ENCODE measurements at regions not wholly inside any gene's neighbourhood (a gene's known extent, or its start where the extent isn't known, plus 50 kb on each side); places are given as distances from the start of the nearest gene placed in this dataset.

- Mint-ChIP-seq H3K9me3 (ENCODE audit: unreplicated experiment) (peaks cover 5% of the 10 kb centered on the region), H3K27ac (ENCODE audit: unreplicated experiment) (no peak overlapping the region), H3K36me3 (ENCODE audit: unreplicated experiment) (no peaks in the 10 kb centered on the region), H3K27me3 (ENCODE audit: unreplicated experiment) (peaks cover 7% of the 10 kb centered on the region), H3K4me1 (ENCODE audit: low read depth, unreplicated experiment) (peaks cover 22% of the 10 kb centered on the region), H3K4me3 (ENCODE audit: unreplicated experiment) (no peak overlapping the region)
- DNase-seq, result peak; percentile 8
- TF ChIP-seq, protein P1, sequence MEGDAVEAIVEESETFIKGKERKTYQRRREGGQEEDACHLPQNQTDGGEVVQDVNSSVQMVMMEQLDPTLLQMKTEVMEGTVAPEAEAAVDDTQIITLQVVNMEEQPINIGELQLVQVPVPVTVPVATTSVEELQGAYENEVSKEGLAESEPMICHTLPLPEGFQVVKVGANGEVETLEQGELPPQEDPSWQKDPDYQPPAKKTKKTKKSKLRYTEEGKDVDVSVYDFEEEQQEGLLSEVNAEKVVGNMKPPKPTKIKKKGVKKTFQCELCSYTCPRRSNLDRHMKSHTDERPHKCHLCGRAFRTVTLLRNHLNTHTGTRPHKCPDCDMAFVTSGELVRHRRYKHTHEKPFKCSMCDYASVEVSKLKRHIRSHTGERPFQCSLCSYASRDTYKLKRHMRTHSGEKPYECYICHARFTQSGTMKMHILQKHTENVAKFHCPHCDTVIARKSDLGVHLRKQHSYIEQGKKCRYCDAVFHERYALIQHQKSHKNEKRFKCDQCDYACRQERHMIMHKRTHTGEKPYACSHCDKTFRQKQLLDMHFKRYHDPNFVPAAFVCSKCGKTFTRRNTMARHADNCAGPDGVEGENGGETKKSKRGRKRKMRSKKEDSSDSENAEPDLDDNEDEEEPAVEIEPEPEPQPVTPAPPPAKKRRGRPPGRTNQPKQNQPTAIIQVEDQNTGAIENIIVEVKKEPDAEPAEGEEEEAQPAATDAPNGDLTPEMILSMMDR (IDR thresholded peaks at IDR 0.05; ENCODE audit: partially characterized antibody, unreplicated experiment), result no peak
Observed at GRCh38 chr2:9760069-9760901, 83.0 kb upstream of the TAF1B start.

DNA sequence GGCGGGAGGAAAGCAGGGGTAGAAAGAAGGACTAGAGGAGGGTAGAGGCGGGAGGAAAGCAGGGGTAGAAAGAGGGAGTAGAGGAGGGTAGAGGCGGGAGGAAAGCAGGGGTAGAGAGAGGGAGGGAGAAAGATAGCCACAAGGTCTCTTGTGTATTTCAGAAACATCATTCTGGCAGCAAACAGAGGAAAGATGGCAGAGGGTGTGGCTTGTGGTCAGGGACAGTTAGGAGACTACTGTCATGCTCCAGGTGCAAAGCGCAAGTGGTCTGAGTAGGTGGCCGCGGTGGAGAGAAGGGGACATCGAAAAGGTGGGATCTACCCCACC lies 82.4 kb upstream of the TAF1B start:
- peaks cover 5% of the 10 kb centered on the region for H3K9me3 Mint-ChIP-seq (ENCODE audit: unreplicated experiment)
- H3K4me1 Mint-ChIP-seq (ENCODE audit: low read depth, unreplicated experiment), result peaks cover 22% of the 10 kb centered on the region
- H3K27me3 Mint-ChIP-seq (ENCODE audit: unreplicated experiment), result peaks cover 5% of the 10 kb centered on the region
- H3K36me3 Mint-ChIP-seq (ENCODE audit: unreplicated experiment), result no peaks in the 10 kb centered on the region
- DNase-seq, result no peak
- H3K27ac Mint-ChIP-seq (ENCODE audit: unreplicated experiment), result no peak overlapping the region
- H3K4me3 Mint-ChIP-seq (ENCODE audit: unreplicated experiment), result no peak overlapping the region
- TF ChIP-seq, protein P1 (IDR thresholded peaks at IDR 0.05; ENCODE audit: partially characterized antibody, unreplicated experiment), result no peak

DNA sequence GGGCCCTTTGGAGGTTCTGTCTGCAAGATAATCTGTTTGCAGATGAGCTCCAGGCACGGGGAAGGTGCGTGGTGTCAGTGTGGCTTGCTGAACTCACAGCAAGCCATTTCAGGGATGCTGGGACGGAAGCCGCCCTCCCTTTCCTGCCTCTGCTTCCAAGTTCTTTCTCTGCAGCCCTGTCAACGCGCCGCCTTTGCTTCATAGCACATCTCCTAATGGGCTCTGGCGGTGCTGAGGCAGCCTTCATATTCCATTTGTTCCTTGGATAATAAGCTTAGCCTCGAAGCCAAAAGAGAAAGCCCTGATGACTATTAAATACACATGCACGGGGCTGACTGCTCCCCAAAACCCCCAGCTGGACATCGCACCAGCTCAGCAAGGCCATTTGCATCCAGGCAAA lies 81.7 kb upstream of the TAF1B start:
- peaks cover 25% of the 10 kb centered on the region for H3K4me1 Mint-ChIP-seq (ENCODE audit: low read depth, unreplicated experiment)
- H3K36me3 Mint-ChIP-seq (ENCODE audit: unreplicated experiment), result no peaks in the 10 kb centered on the region
- H3K4me3 Mint-ChIP-seq (ENCODE audit: unreplicated experiment), result no peak overlapping the region
- peaks cover 6% of the 10 kb centered on the region for H3K27me3 Mint-ChIP-seq (ENCODE audit: unreplicated experiment)
- H3K9me3 Mint-ChIP-seq (ENCODE audit: unreplicated experiment), result peaks cover 5% of the 10 kb centered on the region
- no peak overlapping the region for H3K27ac Mint-ChIP-seq (ENCODE audit: unreplicated experiment)
- no peak for DNase-seq
- TF ChIP-seq, protein P1 (IDR thresholded peaks at IDR 0.05; ENCODE audit: partially characterized antibody, unreplicated experiment), result no peak

DNA sequence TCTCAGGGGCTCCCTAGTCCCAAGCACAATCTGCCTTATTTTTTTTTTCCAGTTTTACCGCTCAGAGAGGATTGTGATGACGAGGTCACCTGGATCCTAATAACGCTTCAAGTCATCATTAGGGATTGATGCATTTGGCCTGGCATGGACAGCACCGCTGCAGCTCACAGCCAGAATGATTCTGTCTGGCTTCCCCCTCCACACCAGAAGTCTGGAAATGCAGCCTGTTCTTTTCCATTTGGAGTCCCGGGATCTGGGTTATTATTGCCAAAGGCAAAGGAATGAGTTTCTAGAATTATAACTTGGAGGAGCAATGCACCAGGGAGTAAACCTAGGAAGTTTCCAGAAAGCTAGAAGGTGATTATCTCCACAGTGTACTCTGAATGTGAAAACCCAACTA lies 81.1 kb upstream of the TAF1B start:
- H3K27me3 Mint-ChIP-seq (ENCODE audit: unreplicated experiment), result peaks cover 6% of the 10 kb centered on the region

GRCh38 chr2:9762941-9763340 lies 80.3 kb upstream of the TAF1B start:
- peaks cover 23% of the 10 kb centered on the region for H3K4me1 Mint-ChIP-seq (ENCODE audit: low read depth, unreplicated experiment)
- H3K4me3 Mint-ChIP-seq (ENCODE audit: unreplicated experiment), result no peak overlapping the region

More for the DNA sequence above, 81.1 kb upstream of the TAF1B start:
- peaks cover 27% of the 10 kb centered on the region for H3K4me1 Mint-ChIP-seq (ENCODE audit: low read depth, unreplicated experiment)
- no peaks in the 10 kb centered on the region for H3K36me3 Mint-ChIP-seq (ENCODE audit: unreplicated experiment)
- DNase-seq, result no peak
- H3K9me3 Mint-ChIP-seq (ENCODE audit: unreplicated experiment), result peaks cover 5% of the 10 kb centered on the region
- H3K27ac Mint-ChIP-seq (ENCODE audit: unreplicated experiment), result no peak overlapping the region
- H3K4me3 Mint-ChIP-seq (ENCODE audit: unreplicated experiment), result no peak overlapping the region
- TF ChIP-seq, protein P1 (IDR thresholded peaks at IDR 0.05; ENCODE audit: partially characterized antibody, unreplicated experiment), result no peak

More at GRCh38 chr2:9762941-9763340, 80.3 kb upstream of the TAF1B start:
- peaks cover 7% of the 10 kb centered on the region for H3K27me3 Mint-ChIP-seq (ENCODE audit: unreplicated experiment)
- H3K27ac Mint-ChIP-seq (ENCODE audit: unreplicated experiment), result no peak overlapping the region
- DNase-seq, result no peak
- H3K36me3 Mint-ChIP-seq (ENCODE audit: unreplicated experiment), result no peaks in the 10 kb centered on the region
- H3K9me3 Mint-ChIP-seq (ENCODE audit: unreplicated experiment), result peaks cover 3% of the 10 kb centered on the region
- TF ChIP-seq, protein P1 (IDR thresholded peaks at IDR 0.05; ENCODE audit: partially characterized antibody, unreplicated experiment), result no peak

All from glutamatergic neuron (in vitro differentiated cells).